Endothelial cell of umbilical vein (primary cell): ENCODE measurements at regions not wholly inside any gene's neighbourhood (a gene's known extent, or its start where the extent isn't known, plus 50 kb on each side); places are given as distances from the start of the nearest gene placed in this dataset.
"Not testable (repeated sequence)": the region's sequence is repeated elsewhere in the genome, so short reads cannot be mapped to it uniquely, and the experiment has no call there.

Experiments used
- BruUV-seq: library from RNA; stranded (reverse); fragments of 400-500 nt; replicated peaks from 2 replicates; lab custom pipeline; 2021; lab: Mats Ljungman, UMichigan
- CTCF ChIA-PET: fragments of 300-600, 350-600 bp; sonication (Branson Sonifier 250); formaldehyde crosslinking; loops from one replicate; lab custom pipeline; 2021; ENCODE audit warnings: antibody characterized with exemption, inconsistent platforms; lab: Charles Lee
- POLR2A ChIA-PET: fragments of 300-600, 350-600 bp; sonication (Branson Sonifier 250); formaldehyde crosslinking; loops from one replicate; lab custom pipeline; 2021; ENCODE audit warnings: antibody characterized with exemption, inconsistent platforms; lab: Charles Lee
- DNase-seq: peaks from one replicate; pipeline ENCODE4 v3.0.0-alpha.2; 2011; ENCODE audit warnings: low read depth, low spot score
- FAIRE-seq: peaks from 2 replicates; lab custom pipeline; 2011; peaks lifted over from hg19 to GRCh38; lab: Jason Lieb, UNC
- H2AFZ ChIP-seq: 2 replicates; pipeline ENCODE4 v1.6.0; 2012; ENCODE audit warnings: low read depth, low read length, control low read depth, inconsistent platforms
- H3K27ac ChIP-seq: 2 replicates; pipeline ENCODE4 v1.5.1; 2011; ENCODE audit warnings: low read depth, mild to moderate bottlenecking, control low read depth, low read length, moderate library complexity; ENCODE audit not compliant: insufficient read depth
- H3K27me3 ChIP-seq, 2 experiments: 2 replicates each; pipeline versions ENCODE4 v1.6.0 to v1.6.1; 2011; ENCODE audit warnings: low read length in 2 of 2, mixed read lengths in 1 of 2; ENCODE audit not compliant: control insufficient read depth in 2 of 2, insufficient read depth in 2 of 2
- H3K36me3 ChIP-seq, 2 experiments: 2 replicates in 1 of 2; 3 replicates in 1 of 2; pipeline ENCODE4 v1.5.1; 2011; ENCODE audit warnings: low read length in 2 of 2, mild to moderate bottlenecking in 1 of 2, moderate library complexity in 1 of 2; ENCODE audit not compliant: control insufficient read depth in 2 of 2, insufficient read depth in 2 of 2; ENCODE audit errors: extremely low read depth in 1 of 2
- H3K4me1 ChIP-seq: 3 replicates; pipeline ENCODE4 v1.5.1; 2011; ENCODE audit warnings: mild to moderate bottlenecking, low read length; ENCODE audit not compliant: control insufficient read depth, insufficient read depth; ENCODE audit errors: extremely low read depth
- H3K4me2 ChIP-seq: 2 replicates; pipeline ENCODE4 v1.6.1; 2011; ENCODE audit warnings: low read length, control low read depth, mixed read lengths; ENCODE audit not compliant: insufficient read depth
- H3K4me3 ChIP-seq, 3 experiments: fragments of 200-600 bp in 1 of 3; sonication (generic), shearing (Covaris generic) in 1 of 3; replicated peaks in 1 of 3; 2 replicates each; pipeline ENCODE4 v1.5.1; 2011 to 2016; ENCODE audit warnings: control low read depth in 3 of 3, low read length in 3 of 3, mild to moderate bottlenecking in 2 of 3, inconsistent platforms in 1 of 3, low read depth in 1 of 3, moderate library complexity in 1 of 3; ENCODE audit not compliant: insufficient read depth in 1 of 3
- H3K79me2 ChIP-seq: 2 replicates; pipeline ENCODE4 v1.6.0; 2012; ENCODE audit warnings: low read length, inconsistent platforms; ENCODE audit not compliant: control insufficient read depth, insufficient read depth
- H3K9ac ChIP-seq: replicated peaks from 2 replicates; pipeline ENCODE3; 2011; ENCODE audit warnings: low read length, control low read depth; ENCODE audit not compliant: insufficient read depth; ENCODE audit errors: extremely low read depth
- H3K9me1 ChIP-seq: replicated peaks from 3 replicates; pipeline ENCODE4 v1.6.0; 2011; ENCODE audit warnings: mild to moderate bottlenecking, low read length; ENCODE audit not compliant: control insufficient read depth, insufficient read depth; ENCODE audit errors: extremely low read depth
- H3K9me3 ChIP-seq: replicated peaks from 2 replicates; pipeline ENCODE4 v1.5.1; 2012; ENCODE audit warnings: low read length, inconsistent platforms; ENCODE audit not compliant: control insufficient read depth, insufficient read depth
- H4K20me1 ChIP-seq: replicated peaks from 2 replicates; pipeline ENCODE3; 2011; ENCODE audit warnings: mild to moderate bottlenecking, low read length; ENCODE audit not compliant: control insufficient read depth, insufficient read depth; ENCODE audit errors: extremely low read depth
- EZH2 ChIP-seq: IDR thresholded peaks from 2 replicates; pipeline ENCODE4 v1.6.1; 2012; ENCODE audit warnings: borderline replicate concordance, low read depth, mild to moderate bottlenecking, moderate library complexity, low read length, inconsistent platforms; ENCODE audit not compliant: severe bottlenecking
- FOS ChIP-seq: IDR thresholded peaks from 2 replicates; pipeline ENCODE4 v1.6.1; 2011; ENCODE audit warnings: mild to moderate bottlenecking, low read length, moderate library complexity, borderline replicate concordance; ENCODE audit not compliant: insufficient read depth
- GATA2 ChIP-seq: IDR thresholded peaks from 2 replicates; pipeline ENCODE4 v1.7.0; 2011; ENCODE audit warnings: low read depth, mild to moderate bottlenecking, moderate library complexity, mixed read lengths, low read length; ENCODE audit not compliant: insufficient read length, insufficient read depth
- JUN ChIP-seq: IDR thresholded peaks from 2 replicates; pipeline ENCODE4 v1.6.1; 2011; ENCODE audit warnings: borderline replicate concordance, low read depth; ENCODE audit not compliant: insufficient read length, insufficient read depth
- MYC ChIP-seq: IDR thresholded peaks from one replicate; pipeline ENCODE4 v1.6.1; 2011; ENCODE audit warnings: mild to moderate bottlenecking, low read depth, low read length
- POLR2A ChIP-seq: IDR thresholded peaks from 2 replicates; pipeline ENCODE4 v1.6.1; 2012; ENCODE audit warnings: low read depth, mild to moderate bottlenecking, control low read depth, low read length
- POLR2AphosphoS5 ChIP-seq: IDR thresholded peaks from 2 replicates; pipeline ENCODE4 v1.6.1; 2012; ENCODE audit warnings: low read depth, mild to moderate bottlenecking, control low read depth, low read length, moderate library complexity; ENCODE audit not compliant: insufficient read depth
- dilution Hi-C: fragments of 300-500 bp; cut with MboI; formaldehyde crosslinking; loops from one replicate; pipeline ENCODE4 v1.15.0; 2019; ENCODE audit warnings: low sequenced_read_pairs; ENCODE audit not compliant: extremely low pct_ligation_motif_present
- intact Hi-C: fragments of 100-400 bp; cut with micrococcal nuclease; formaldehyde crosslinking; loops from one replicate; pipeline ENCODE4 v1.10.0; 2022
- TF ChIP-seq, protein P1 (sequence below), 2 donors: IDR thresholded peaks; 1 replicate in 1 of 2; 2 replicates in 1 of 2; pipeline ENCODE4 v1.5.1; 2011; ENCODE audit warnings: low read length in 2 of 2, mild to moderate bottlenecking in 2 of 2, moderate library complexity in 2 of 2, control low read depth in 1 of 2, inconsistent platforms in 1 of 2, low read depth in 1 of 2; ENCODE audit not compliant: insufficient read depth in 1 of 2; ENCODE audit errors: extremely low read depth in 1 of 2
- TF ChIP-seq, protein P2 (sequence below): IDR thresholded peaks from 2 replicates; pipeline ENCODE4 v1.6.1; 2011; ENCODE audit not compliant: insufficient read depth, insufficient read length

GRCh38 chr7:57775396-57776088 lies 325.6 kb downstream of the ZNF716 start:
- ChIA-PET CTCF (no interaction called here), POLR2A (no interaction called here)
- Histone ChIP-seq H3K9ac (no peak overlapping the region), H3K27me3 (no peaks in the 10 kb centered on the region), H3K27ac (no peak overlapping the region), H3K36me3 (no peaks in the 10 kb centered on the region), H3K9me3 (peaks cover 2% of the 10 kb centered on the region), H3K9me1 (no peaks in the 10 kb centered on the region), H3K79me2 (no peaks in the 10 kb centered on the region), H2AFZ (no peak overlapping the region), H3K4me3 (no peak overlapping the region), H4K20me1 (no peaks in the 10 kb centered on the region), H3K4me2 (no peak overlapping the region), H3K4me1 (no peaks in the 10 kb centered on the region)
- DNase-seq, result no peak
- dilution Hi-C loops, result no loop called here
- intact Hi-C loops, result no loop called here
- no peak for FAIRE-seq
- no TSS peak for BruUV-seq
- TF ChIP-seq FOS (no peak), POLR2AphosphoS5 (no peak), GATA2 (no peak), POLR2A (no peak), EZH2 (no peak), JUN (no peak), MYC (no peak)
- TF ChIP-seq, protein P1, sequence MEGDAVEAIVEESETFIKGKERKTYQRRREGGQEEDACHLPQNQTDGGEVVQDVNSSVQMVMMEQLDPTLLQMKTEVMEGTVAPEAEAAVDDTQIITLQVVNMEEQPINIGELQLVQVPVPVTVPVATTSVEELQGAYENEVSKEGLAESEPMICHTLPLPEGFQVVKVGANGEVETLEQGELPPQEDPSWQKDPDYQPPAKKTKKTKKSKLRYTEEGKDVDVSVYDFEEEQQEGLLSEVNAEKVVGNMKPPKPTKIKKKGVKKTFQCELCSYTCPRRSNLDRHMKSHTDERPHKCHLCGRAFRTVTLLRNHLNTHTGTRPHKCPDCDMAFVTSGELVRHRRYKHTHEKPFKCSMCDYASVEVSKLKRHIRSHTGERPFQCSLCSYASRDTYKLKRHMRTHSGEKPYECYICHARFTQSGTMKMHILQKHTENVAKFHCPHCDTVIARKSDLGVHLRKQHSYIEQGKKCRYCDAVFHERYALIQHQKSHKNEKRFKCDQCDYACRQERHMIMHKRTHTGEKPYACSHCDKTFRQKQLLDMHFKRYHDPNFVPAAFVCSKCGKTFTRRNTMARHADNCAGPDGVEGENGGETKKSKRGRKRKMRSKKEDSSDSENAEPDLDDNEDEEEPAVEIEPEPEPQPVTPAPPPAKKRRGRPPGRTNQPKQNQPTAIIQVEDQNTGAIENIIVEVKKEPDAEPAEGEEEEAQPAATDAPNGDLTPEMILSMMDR (IDR thresholded peaks at IDR 0.05; ENCODE audit: extremely low read depth in 1 of 2, insufficient read depth in 1 of 2, low read depth in 1 of 2, low read length in 2 of 2), result no peak
- TF ChIP-seq, protein P2, sequence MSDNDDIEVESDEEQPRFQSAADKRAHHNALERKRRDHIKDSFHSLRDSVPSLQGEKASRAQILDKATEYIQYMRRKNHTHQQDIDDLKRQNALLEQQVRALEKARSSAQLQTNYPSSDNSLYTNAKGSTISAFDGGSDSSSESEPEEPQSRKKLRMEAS, result no peak

GRCh38 chr7:57776136-57776856 lies 326.3 kb downstream of the ZNF716 start:
- CTCF ChIA-PET, H4K20me1 ChIP-seq, H3K27ac ChIP-seq, H3K36me3 ChIP-seq, DNase-seq, H3K9ac ChIP-seq, FAIRE-seq, H3K4me1 ChIP-seq, H3K9me3 ChIP-seq, H2AFZ ChIP-seq, H3K79me2 ChIP-seq, BruUV-seq, intact Hi-C loops, H3K27me3 ChIP-seq, H3K4me3 ChIP-seq, H3K4me2 ChIP-seq, H3K9me1 ChIP-seq, POLR2A ChIA-PET, dilution Hi-C loops: not testable (repeated sequence)
